ENCODE measurements at regions not wholly inside any gene's neighbourhood (a gene's known extent, or its start where the extent isn't known, plus 50 kb on each side); places are given as distances from the start of the nearest gene placed in this dataset.

GRCh38 chr7:118735441-118735840 lies 510.9 kb downstream of the ANKRD7 start:
- no peaks in the 10 kb centered on the region for H3K36me3 ChIP-seq
- DNase-seq, result no peak
- H3K4me1 ChIP-seq, result no peaks in the 10 kb centered on the region
- no peak overlapping the region for H3K27ac ChIP-seq
- H3K9me3 ChIP-seq (replicated peaks), result no peaks in the 10 kb centered on the region
- H3K27me3 ChIP-seq, result no peaks in the 10 kb centered on the region
- H3K4me3 ChIP-seq, result no peak overlapping the region

GRCh38 chr7:118737935-118738334 lies 513.4 kb downstream of the ANKRD7 start:
- H3K4me3 ChIP-seq, result no peak overlapping the region
- no peaks in the 10 kb centered on the region for H3K9me3 ChIP-seq (replicated peaks)
- no peak for DNase-seq

GRCh38 chr7:118745927-118746326 lies 521.4 kb downstream of the ANKRD7 start:
- Histone ChIP-seq H3K4me1 (no peaks in the 10 kb centered on the region), H3K4me3 (no peak overlapping the region), H3K9me3 (replicated peaks) (no peaks in the 10 kb centered on the region), H3K36me3 (no peaks in the 10 kb centered on the region), H3K27me3 (no peaks in the 10 kb centered on the region; the same call in 1 of the 2 replicates), H3K27ac (no peak overlapping the region)
- no peak for DNase-seq

More at GRCh38 chr7:118737935-118738334, 513.4 kb downstream of the ANKRD7 start:
- Histone ChIP-seq H3K4me1 (no peaks in the 10 kb centered on the region), H3K27me3 (no peaks in the 10 kb centered on the region), H3K27ac (no peak overlapping the region), H3K36me3 (no peaks in the 10 kb centered on the region)

- Histone ChIP-seq H3K27me3 (no peaks in the 10 kb centered on the region; the same call in 1 of the 2 replicates), H3K4me1 (no peaks in the 10 kb centered on the region), H3K9me3 (replicated peaks) (no peaks in the 10 kb centered on the region), H3K36me3 (no peaks in the 10 kb centered on the region), H3K27ac (no peak overlapping the region), H3K4me3 (no peak overlapping the region)
- no peak for DNase-seq
Observed at GRCh38 chr7:118747473-118747872, 523.0 kb downstream of the ANKRD7 start.

GRCh38 chr7:118753479-118753878 lies 529.0 kb downstream of the ANKRD7 start:
- DNase-seq, result no peak
- H3K9me3 ChIP-seq (replicated peaks), result no peaks in the 10 kb centered on the region
- no peak overlapping the region for H3K27ac ChIP-seq
- H3K36me3 ChIP-seq, result no peaks in the 10 kb centered on the region
- no peak overlapping the region for H3K4me3 ChIP-seq
- H3K27me3 ChIP-seq, result no peaks in the 10 kb centered on the region; the same call in 1 of the 2 replicates
- H3K4me1 ChIP-seq, result no peaks in the 10 kb centered on the region

GRCh38 chr7:118754608-118755007 lies 530.1 kb downstream of the ANKRD7 start:
- Histone ChIP-seq H3K4me3 (no peak overlapping the region), H3K4me1 (no peaks in the 10 kb centered on the region), H3K27ac (no peak overlapping the region), H3K9me3 (replicated peaks) (no peaks in the 10 kb centered on the region), H3K27me3 (no peaks in the 10 kb centered on the region; the same call in 1 of the 2 replicates), H3K36me3 (no peaks in the 10 kb centered on the region)
- no peak for DNase-seq

GRCh38 chr7:118755067-118755625 lies 530.6 kb downstream of the ANKRD7 start:
- no peak for DNase-seq
- Histone ChIP-seq H3K9me3 (replicated peaks) (no peaks in the 10 kb centered on the region), H3K27ac (no peak overlapping the region), H3K4me3 (no peak overlapping the region), H3K36me3 (no peaks in the 10 kb centered on the region), H3K4me1 (no peaks in the 10 kb centered on the region), H3K27me3 (peaks cover under 1% of the 10 kb centered on the region; the same call in 1 of the 2 replicates)

GRCh38 chr7:118757066-118757465 lies 532.6 kb downstream of the ANKRD7 start:
- Histone ChIP-seq H3K9me3 (replicated peaks) (no peaks in the 10 kb centered on the region), H3K27ac (no peak overlapping the region), H3K36me3 (no peaks in the 10 kb centered on the region), H3K27me3 (0 out of 2 replicates have a peak, but pooled peaks cover 2% of the 10 kb centered on the region), H3K4me1 (no peaks in the 10 kb centered on the region), H3K4me3 (no peak overlapping the region)
- no peak for DNase-seq

- H3K9me3 ChIP-seq (replicated peaks), result no peaks in the 10 kb centered on the region
- no peak overlapping the region for H3K4me3 ChIP-seq
- no peak for DNase-seq
- H3K27ac ChIP-seq, result no peak overlapping the region
- no peaks in the 10 kb centered on the region for H3K4me1 ChIP-seq
- H3K27me3 ChIP-seq, result 0 out of 2 replicates have a peak, but pooled peaks cover 2% of the 10 kb centered on the region
- no peaks in the 10 kb centered on the region for H3K36me3 ChIP-seq
Observed at GRCh38 chr7:118758582-118758981, 534.1 kb downstream of the ANKRD7 start.

- no peaks in the 10 kb centered on the region for H3K9me3 ChIP-seq (replicated peaks)
- H3K36me3 ChIP-seq, result no peaks in the 10 kb centered on the region
- H3K4me1 ChIP-seq, result no peaks in the 10 kb centered on the region
- H3K4me3 ChIP-seq, result no peak overlapping the region
- DNase-seq, result no peak
- H3K27me3 ChIP-seq, result 0 out of 2 replicates have a peak, but pooled peaks cover 2% of the 10 kb centered on the region
- no peak overlapping the region for H3K27ac ChIP-seq
Observed at GRCh38 chr7:118759921-118760320, 535.4 kb downstream of the ANKRD7 start.

GRCh38 chr7:118762451-118762850 lies 537.9 kb downstream of the ANKRD7 start:
- Histone ChIP-seq H3K9me3 (replicated peaks) (no peaks in the 10 kb centered on the region), H3K27me3 (0 out of 2 replicates have a peak, but pooled peaks cover 2% of the 10 kb centered on the region), H3K4me1 (no peaks in the 10 kb centered on the region), H3K4me3 (no peak overlapping the region), H3K36me3 (no peaks in the 10 kb centered on the region), H3K27ac (no peak overlapping the region)
- no peak for DNase-seq

- Histone ChIP-seq H3K4me3 (no peak overlapping the region), H3K36me3 (no peaks in the 10 kb centered on the region), H3K27me3 (0 out of 2 replicates have a peak, but pooled peaks cover 2% of the 10 kb centered on the region), H3K4me1 (no peaks in the 10 kb centered on the region), H3K9me3 (replicated peaks) (no peaks in the 10 kb centered on the region), H3K27ac (no peak overlapping the region)
- DNase-seq, result no peak
Observed at GRCh38 chr7:118764221-118764620, 539.7 kb downstream of the ANKRD7 start.

- Histone ChIP-seq H3K27ac (no peak overlapping the region), H3K36me3 (no peaks in the 10 kb centered on the region), H3K27me3 (no peaks in the 10 kb centered on the region), H3K4me3 (no peak overlapping the region), H3K9me3 (replicated peaks) (no peaks in the 10 kb centered on the region), H3K4me1 (no peaks in the 10 kb centered on the region)
- no peak for DNase-seq
Observed at GRCh38 chr7:118771672-118772071, 547.2 kb downstream of the ANKRD7 start.

GRCh38 chr7:118777308-118777707 lies 552.8 kb downstream of the ANKRD7 start:
- Histone ChIP-seq H3K9me3 (replicated peaks) (no peaks in the 10 kb centered on the region), H3K36me3 (no peaks in the 10 kb centered on the region), H3K27ac (no peak overlapping the region), H3K4me1 (no peaks in the 10 kb centered on the region), H3K4me3 (no peak overlapping the region), H3K27me3 (no peaks in the 10 kb centered on the region)
- DNase-seq, result no peak

GRCh38 chr7:118792682-118793081 lies 568.2 kb downstream of the ANKRD7 start:
- DNase-seq, result no peak
- Histone ChIP-seq H3K27me3 (no peaks in the 10 kb centered on the region), H3K4me3 (no peak overlapping the region)

GRCh38 chr7:118793582-118793981 lies 569.1 kb downstream of the ANKRD7 start:
- no peaks in the 10 kb centered on the region for H3K36me3 ChIP-seq
- H3K4me1 ChIP-seq, result no peaks in the 10 kb centered on the region
- H3K4me3 ChIP-seq, result no peak overlapping the region
- H3K9me3 ChIP-seq (replicated peaks), result no peaks in the 10 kb centered on the region
- H3K27ac ChIP-seq, result no peak overlapping the region
- H3K27me3 ChIP-seq, result no peaks in the 10 kb centered on the region
- no peak for DNase-seq

More at GRCh38 chr7:118792682-118793081, 568.2 kb downstream of the ANKRD7 start:
- no peaks in the 10 kb centered on the region for H3K36me3 ChIP-seq
- H3K9me3 ChIP-seq (replicated peaks), result no peaks in the 10 kb centered on the region
- no peak overlapping the region for H3K27ac ChIP-seq
- no peaks in the 10 kb centered on the region for H3K4me1 ChIP-seq
